ENCODE measurements at regions not wholly inside any gene's neighbourhood (a gene's known extent, or its start where the extent isn't known, plus 50 kb on each side); places are given as distances from the start of the nearest gene placed in this dataset.

DNA sequence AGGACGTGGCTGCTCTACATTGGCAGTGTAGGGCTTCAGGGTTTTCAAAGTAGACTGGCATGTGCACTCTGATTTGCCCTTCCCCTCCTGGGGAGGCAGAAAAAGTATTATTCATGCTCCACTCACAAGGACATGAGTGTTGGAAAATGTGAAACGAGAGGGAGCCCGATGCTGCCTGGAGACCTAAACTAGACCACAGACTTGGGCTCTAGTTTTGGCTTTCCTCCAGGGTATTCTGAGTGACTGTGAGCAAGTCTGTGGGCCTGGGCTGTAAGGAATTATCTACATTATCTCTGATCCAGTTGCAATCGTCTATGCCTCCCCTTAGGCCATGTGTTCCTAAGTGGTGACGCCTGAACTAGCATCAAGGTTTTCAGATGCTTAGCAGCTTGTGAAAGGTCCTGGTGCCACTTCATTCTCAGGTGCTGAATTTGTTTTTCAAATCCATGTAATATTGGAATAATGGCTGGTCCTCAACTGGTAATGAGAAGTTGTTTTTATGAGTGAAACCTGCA, 55.0 kb downstream of the MRPL57 start:
- TF ChIP-seq POLR2A (IDR thresholded peaks at IDR 0.05; ENCODE audit: low read depth, low read length), result no peak
- no peak for TF ChIP-seq TAF1 (IDR thresholded peaks at IDR 0.05; ENCODE audit: low read depth, low read length)
- no peak for TF ChIP-seq POU2F2 (IDR thresholded peaks at IDR 0.05; ENCODE audit: low read depth, low read length)
- no peak for TF ChIP-seq POLR2AphosphoS5 (IDR thresholded peaks at IDR 0.05; ENCODE audit: low read depth, low read length)
- no peak for TF ChIP-seq SPI1 (IDR thresholded peaks at IDR 0.05; ENCODE audit: low read depth, low read length)

Measured in GM12891 (cell line).